NCI-H187 treated with DMSO at 0.1 percent for 48 hours (cell line): ENCODE measurements at regions not wholly inside any gene's neighbourhood (a gene's known extent, or its start where the extent isn't known, plus 50 kb on each side); places are given as distances from the start of the nearest gene placed in this dataset.

Experiments
- DNase-seq: peaks from one replicate; lab custom pipeline; 2025; lab: John Stamatoyannopoulos, UW

GRCh38 chr4:152094970-152095700 lies 334.3 kb upstream of the GATB start:
- DNase-seq, result no peak

GRCh38 chr4:152091405-152091804 lies 330.6 kb upstream of the GATB start:
- DNase-seq, result no peak

- DNase-seq, result no peak
Observed at GRCh38 chr4:152090543-152090942, 329.7 kb upstream of the GATB start.

GRCh38 chr4:152089584-152089983 lies 328.8 kb upstream of the GATB start:
- DNase-seq, result no peak

DNA sequence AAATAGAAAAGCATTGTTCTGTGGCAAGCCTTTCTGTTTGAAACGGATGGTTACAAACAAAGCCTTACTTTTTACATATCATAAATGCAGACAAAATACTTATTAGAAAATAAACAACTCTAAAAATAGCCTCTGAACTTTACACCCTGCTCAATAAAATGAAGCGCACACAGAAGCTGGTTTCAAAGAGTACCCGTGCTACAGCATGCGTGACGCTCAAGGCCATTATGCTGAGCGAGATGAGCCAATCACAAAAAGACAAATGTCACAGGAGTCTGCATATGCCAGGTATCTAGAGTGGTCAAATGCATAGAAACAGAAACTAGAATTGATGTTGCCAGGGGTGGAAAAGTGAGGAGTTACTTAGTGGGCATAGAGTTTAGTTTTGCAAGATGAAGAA lies 326.5 kb upstream of the GATB start:
- DNase-seq, result no peak

DNA sequence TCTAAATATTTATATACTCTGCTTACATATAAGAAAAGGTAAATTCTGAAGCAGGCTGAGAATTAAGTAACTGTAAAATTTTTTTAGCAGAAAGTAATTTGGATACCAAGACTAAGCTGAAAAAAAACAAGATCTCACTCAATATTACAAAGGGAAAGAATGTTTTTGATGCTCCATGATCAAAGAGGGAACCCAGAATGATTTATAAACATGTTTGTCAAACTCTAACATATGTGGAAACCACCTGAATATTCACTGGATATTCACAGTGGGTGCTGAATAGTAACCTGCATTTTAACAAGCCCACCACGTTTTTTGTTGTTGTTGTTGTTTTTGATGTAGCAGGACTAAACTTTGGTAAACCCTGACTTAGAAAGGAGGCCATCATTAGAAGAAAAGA lies 324.9 kb upstream of the GATB start:
- DNase-seq, result no peak

DNA sequence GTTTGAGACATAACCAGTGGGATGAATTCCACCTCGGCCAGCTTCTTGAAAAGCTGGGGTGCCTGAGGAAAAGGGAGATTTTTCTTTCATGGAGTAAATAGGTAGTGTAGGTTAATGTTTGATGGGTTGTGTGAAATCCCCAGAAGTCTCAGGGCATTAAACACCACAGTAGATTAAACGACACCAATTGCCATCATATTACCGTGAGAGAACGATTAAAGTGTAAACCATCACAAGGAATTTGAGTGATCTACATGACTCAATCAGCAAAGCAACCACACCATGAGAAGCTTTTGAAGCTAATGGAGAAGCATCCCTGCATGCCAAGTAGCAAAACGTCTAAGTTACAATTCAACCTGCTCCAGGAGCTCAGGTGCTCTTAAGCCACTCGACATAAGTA lies 322.5 kb upstream of the GATB start:
- DNase-seq, result no peak

DNA sequence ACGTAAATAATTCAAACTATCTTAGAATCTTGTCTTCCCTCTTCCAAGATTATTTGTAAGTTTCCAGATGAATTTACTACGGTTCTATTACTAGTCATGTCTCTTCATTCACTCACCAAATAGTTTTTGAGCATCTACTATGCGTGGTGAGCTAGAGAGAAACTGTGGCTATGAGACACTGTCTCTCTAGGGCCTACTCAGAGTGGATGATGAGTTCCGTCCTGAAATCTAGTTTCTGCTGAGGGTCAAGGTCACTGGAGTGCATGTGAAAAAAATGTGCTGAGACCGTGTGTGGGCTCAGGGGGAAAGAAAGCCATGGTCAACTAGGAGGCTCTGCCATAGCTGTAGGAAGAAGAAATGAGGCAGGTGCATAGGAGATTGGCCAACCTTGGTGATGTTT lies 320.2 kb upstream of the GATB start:
- no peak for DNase-seq

DNA sequence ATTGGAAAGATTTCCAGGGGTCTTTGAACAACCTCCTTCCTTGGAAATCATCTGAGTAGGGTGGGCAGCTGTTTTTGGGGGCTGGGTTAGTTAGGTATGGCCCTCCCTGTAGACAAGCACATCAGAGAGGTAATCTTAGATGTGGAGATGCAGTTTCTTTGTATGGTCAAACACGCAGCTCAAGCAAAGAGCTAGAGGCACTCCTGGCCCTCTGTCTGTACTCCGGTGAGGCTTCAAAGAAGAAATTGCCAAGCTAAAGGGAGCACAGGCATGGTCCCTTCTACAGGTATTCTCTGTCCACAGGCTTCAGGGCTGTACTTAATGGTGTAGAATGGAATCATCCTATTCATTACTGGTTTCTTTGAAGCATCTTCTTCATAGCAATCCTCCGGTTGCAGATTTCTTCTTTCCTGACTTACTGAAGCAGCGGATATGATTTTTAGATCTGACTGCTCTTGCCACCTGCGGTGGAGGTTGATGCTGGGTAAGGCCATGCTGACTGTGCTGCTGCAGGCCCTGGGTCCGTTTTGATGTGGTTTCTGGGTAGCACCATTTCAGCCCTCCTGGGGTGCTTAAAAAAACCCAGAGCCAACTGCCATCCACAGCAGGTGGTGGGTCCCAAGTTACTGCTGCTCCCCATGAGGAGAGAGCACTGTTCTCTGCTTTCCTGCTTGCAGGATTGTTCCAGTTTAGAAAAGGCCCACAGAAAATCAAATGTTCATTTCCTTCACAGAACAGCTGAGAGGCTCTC lies 318.9 kb upstream of the GATB start:
- DNase-seq, result no peak

DNA sequence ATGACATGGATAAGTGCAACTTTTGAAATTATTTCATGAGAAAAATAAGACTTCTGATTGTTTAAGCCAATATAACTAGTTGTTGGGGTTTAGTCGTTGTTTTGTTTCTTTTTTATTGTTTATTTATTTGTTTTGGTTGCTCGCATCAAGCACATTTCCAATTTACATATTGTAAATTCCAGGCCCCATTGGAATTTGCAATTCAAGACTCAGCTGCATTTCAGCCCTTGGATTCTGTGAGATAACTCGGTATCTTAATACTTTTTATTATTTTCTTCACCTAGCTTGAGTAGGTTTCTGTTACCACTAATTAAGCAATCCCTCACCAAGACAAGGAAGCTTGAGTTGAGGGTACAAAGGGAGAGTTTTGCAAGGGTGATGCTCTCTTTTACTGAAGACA lies 318.3 kb upstream of the GATB start:
- DNase-seq, result no peak

- no peak for DNase-seq
Observed at GRCh38 chr4:152077582-152077981, 316.8 kb upstream of the GATB start.

- DNase-seq, result no peak
Observed at GRCh38 chr4:152075253-152075928, 314.6 kb upstream of the GATB start.

- no peak for DNase-seq
Observed at GRCh38 chr4:152074573-152074972, 313.8 kb upstream of the GATB start.

DNA sequence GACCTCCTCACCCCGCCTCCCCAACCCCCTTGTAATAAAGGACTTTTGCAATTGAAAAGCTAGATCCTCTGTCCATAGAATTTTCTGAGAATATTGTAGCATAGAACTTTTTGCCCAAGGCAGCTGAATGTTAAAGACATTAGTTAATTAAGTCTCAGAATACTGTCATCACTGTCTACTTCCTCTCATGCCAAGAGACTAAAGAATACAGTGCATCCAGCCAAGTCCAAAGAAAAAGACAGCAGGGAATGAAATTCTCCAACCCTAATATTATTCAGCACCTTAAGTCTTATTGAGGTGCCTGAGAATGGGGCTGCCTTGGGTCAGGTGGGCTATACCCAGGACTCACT lies 313.3 kb upstream of the GATB start:
- DNase-seq, result no peak

- DNase-seq, result no peak
Observed at GRCh38 chr4:152073351-152074087, 312.7 kb upstream of the GATB start.

GRCh38 chr4:152072906-152073305 lies 312.1 kb upstream of the GATB start:
- no peak for DNase-seq

GRCh38 chr4:152072001-152072485 lies 311.2 kb upstream of the GATB start:
- no peak for DNase-seq

DNA sequence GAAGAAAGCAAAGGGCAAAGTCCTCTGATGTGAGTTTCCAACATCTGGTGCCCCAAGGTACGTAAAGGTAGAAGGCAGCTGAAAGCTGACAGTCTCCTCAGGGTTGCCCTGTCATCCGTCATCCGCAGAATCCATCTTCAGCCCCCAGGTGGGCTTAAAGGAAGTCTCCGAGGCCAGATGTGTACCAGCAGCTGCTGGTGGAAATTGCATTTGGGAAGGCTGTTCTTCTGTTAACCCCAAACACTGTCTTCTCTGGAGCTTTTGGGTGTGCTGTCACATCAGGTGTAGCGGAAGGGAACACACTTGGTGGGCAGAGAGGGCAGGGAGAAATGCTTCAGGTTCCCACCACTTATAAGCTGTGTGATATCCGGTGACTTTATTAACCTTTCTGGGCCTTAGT lies 310.0 kb upstream of the GATB start:
- DNase-seq, result no peak

DNA sequence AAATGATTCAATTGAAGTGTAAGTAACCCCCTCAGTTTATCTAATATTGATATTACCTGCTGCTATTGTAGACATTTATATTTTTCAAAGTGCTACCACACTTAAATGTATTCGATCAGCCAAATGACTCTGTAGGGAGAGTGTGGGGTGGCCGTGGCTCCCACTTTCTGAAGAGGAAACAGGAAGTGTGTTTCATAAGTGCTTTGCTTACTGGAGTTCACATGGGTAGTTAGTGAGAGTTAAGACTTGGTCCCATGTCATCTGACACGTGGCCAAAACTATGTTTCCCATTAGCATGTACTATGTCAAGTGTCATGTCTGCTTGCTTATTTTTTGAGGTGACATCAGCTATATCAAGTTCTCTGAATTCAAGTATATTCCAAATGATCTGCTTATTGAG lies 308.1 kb upstream of the GATB start:
- no peak for DNase-seq

DNA sequence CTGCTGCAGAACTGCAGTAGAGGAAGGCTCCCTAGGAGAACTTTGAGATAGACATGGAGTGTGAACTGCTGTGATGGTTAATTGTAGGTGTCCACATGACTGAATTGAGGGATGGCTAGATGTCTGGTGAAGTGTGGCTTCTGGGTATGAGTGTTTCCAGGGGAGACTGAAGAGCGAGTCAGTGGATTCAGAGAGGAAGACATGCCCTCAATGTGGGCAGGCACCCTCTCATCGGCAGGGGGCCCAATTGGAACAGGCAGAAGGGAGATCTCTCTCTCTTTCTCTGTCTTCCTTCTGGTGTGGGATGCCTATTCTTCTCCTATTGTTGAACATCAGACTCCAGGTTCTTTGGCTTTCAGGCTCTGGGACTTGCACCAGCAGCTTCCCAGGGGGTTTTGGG lies 304.7 kb upstream of the GATB start:
- no peak for DNase-seq

- DNase-seq, result no peak
Observed at GRCh38 chr4:152064753-152065152, 303.9 kb upstream of the GATB start.

DNA sequence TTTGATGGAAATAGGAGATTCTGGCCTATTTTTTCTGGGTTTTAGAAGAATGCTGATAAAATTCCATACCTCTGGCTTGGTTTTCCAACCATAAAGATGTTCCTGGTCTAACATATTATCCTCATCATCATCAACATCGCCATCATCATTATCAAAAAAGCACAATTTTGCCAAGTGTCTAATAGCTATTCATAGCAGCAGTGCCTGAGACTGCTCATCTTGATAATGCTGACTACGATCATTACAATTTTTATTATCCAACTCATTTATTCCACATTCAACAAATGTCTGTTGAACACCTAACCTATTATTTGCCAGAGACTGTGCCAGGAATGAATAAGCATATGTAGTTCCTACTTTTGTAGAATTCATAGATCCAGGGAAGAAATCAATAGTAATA lies 303.5 kb upstream of the GATB start:
- no peak for DNase-seq
